ENCODE measurements at regions not wholly inside any gene's neighbourhood (a gene's known extent, or its start where the extent isn't known, plus 50 kb on each side); places are given as distances from the start of the nearest gene placed in this dataset.

DNA sequence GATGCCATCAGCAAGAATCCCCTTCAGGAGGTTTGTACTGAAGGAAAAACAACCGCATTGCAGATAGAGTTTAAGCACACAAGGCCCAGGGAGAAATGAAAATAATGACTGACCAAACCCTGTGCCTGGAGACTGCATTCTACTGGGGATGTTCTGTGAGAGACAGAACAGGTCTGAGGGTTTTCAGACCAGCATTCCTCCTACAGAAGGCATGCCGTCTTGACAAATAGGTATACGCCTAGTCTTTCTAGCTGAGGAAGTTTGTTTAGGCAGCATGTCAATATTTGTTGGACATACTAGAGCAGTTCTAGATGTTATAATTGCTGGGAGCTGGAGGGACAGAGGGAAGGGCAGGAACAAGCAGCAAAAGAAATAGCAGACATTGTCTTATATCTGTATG, 68.4 kb upstream of the SCOC start:
- TF ChIP-seq, protein P1, sequence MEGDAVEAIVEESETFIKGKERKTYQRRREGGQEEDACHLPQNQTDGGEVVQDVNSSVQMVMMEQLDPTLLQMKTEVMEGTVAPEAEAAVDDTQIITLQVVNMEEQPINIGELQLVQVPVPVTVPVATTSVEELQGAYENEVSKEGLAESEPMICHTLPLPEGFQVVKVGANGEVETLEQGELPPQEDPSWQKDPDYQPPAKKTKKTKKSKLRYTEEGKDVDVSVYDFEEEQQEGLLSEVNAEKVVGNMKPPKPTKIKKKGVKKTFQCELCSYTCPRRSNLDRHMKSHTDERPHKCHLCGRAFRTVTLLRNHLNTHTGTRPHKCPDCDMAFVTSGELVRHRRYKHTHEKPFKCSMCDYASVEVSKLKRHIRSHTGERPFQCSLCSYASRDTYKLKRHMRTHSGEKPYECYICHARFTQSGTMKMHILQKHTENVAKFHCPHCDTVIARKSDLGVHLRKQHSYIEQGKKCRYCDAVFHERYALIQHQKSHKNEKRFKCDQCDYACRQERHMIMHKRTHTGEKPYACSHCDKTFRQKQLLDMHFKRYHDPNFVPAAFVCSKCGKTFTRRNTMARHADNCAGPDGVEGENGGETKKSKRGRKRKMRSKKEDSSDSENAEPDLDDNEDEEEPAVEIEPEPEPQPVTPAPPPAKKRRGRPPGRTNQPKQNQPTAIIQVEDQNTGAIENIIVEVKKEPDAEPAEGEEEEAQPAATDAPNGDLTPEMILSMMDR (IDR thresholded peaks at IDR 0.05 in 2 of 3, conservative IDR thresholded peaks at IDR 0.05 in 1 of 3; ENCODE audit: borderline replicate concordance in 1 of 3, insufficient read depth in 1 of 3, low read depth in 2 of 3, low read length in 2 of 3), result no peak
- TF ChIP-seq EZH2 (IDR thresholded peaks at IDR 0.05) (no peak), POLR2A (IDR thresholded peaks at IDR 0.05; ENCODE audit: borderline replicate concordance, extremely low read depth, insufficient read depth, insufficient read length) (no peak), TCF7L2 (IDR thresholded peaks at IDR 0.05; ENCODE audit: borderline replicate concordance, extremely low read depth, insufficient read depth, insufficient read length) (no peak), YY1 (IDR thresholded peaks at IDR 0.05; ENCODE audit: extremely low read depth, insufficient replicate concordance, low read depth, low read length) (no peak)
- TF ChIP-seq, protein P2, sequence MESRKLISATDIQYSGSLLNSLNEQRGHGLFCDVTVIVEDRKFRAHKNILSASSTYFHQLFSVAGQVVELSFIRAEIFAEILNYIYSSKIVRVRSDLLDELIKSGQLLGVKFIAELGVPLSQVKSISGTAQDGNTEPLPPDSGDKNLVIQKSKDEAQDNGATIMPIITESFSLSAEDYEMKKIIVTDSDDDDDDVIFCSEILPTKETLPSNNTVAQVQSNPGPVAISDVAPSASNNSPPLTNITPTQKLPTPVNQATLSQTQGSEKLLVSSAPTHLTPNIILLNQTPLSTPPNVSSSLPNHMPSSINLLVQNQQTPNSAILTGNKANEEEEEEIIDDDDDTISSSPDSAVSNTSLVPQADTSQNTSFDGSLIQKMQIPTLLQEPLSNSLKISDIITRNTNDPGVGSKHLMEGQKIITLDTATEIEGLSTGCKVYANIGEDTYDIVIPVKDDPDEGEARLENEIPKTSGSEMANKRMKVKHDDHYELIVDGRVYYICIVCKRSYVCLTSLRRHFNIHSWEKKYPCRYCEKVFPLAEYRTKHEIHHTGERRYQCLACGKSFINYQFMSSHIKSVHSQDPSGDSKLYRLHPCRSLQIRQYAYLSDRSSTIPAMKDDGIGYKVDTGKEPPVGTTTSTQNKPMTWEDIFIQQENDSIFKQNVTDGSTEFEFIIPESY (IDR thresholded peaks at IDR 0.05; ENCODE audit: extremely low read depth, insufficient replicate concordance, low read length), result no peak
- TF ChIP-seq, protein P3, sequence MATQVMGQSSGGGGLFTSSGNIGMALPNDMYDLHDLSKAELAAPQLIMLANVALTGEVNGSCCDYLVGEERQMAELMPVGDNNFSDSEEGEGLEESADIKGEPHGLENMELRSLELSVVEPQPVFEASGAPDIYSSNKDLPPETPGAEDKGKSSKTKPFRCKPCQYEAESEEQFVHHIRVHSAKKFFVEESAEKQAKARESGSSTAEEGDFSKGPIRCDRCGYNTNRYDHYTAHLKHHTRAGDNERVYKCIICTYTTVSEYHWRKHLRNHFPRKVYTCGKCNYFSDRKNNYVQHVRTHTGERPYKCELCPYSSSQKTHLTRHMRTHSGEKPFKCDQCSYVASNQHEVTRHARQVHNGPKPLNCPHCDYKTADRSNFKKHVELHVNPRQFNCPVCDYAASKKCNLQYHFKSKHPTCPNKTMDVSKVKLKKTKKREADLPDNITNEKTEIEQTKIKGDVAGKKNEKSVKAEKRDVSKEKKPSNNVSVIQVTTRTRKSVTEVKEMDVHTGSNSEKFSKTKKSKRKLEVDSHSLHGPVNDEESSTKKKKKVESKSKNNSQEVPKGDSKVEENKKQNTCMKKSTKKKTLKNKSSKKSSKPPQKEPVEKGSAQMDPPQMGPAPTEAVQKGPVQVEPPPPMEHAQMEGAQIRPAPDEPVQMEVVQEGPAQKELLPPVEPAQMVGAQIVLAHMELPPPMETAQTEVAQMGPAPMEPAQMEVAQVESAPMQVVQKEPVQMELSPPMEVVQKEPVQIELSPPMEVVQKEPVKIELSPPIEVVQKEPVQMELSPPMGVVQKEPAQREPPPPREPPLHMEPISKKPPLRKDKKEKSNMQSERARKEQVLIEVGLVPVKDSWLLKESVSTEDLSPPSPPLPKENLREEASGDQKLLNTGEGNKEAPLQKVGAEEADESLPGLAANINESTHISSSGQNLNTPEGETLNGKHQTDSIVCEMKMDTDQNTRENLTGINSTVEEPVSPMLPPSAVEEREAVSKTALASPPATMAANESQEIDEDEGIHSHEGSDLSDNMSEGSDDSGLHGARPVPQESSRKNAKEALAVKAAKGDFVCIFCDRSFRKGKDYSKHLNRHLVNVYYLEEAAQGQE (IDR thresholded peaks at IDR 0.05; ENCODE audit: low read depth), result no peak

All from HCT116 (cell line).